ENCODE measurements at regions not wholly inside any gene's neighbourhood (a gene's known extent, or its start where the extent isn't known, plus 50 kb on each side); places are given as distances from the start of the nearest gene placed in this dataset.

- no peak for TF ChIP-seq USF2 (IDR thresholded peaks at IDR 0.05; ENCODE audit: low read length)
- TF ChIP-seq TCF12 (IDR thresholded peaks at IDR 0.05; ENCODE audit: low read depth, low read length) = no peak
- TF ChIP-seq GTF2F1 (IDR thresholded peaks at IDR 0.05; ENCODE audit: borderline replicate concordance, low read depth, low read length) = no peak
- TF ChIP-seq MAFK (IDR thresholded peaks at IDR 0.05; ENCODE audit: low read depth, low read length) = no peak
These were observed 590.0 kb upstream of the DIAPH2 start for GRCh38 chrX:96094616-96095015.

Data from H1 (cell line).